MG63 (cell line): ENCODE measurements at regions not wholly inside any gene's neighbourhood (a gene's known extent, or its start where the extent isn't known, plus 50 kb on each side); places are given as distances from the start of the nearest gene placed in this dataset.
"Not testable (repeated sequence)": the region's sequence is repeated elsewhere in the genome, so short reads cannot be mapped to it uniquely, and the experiment has no call there.

Experiments
- DNase-seq: peaks from one replicate; pipeline ENCODE4 v3.0.0-alpha.2; 2020
- H3K27me3 ChIP-seq: fragments of 250-450 bp; sonication (Bioruptor Pico); 2 replicates; pipeline ENCODE4 v1.5.1; 2020; ENCODE audit warnings: mild to moderate bottlenecking, moderate library complexity
- H3K36me3 ChIP-seq: fragments of 250-450 bp; sonication (Bioruptor Pico); 2 replicates; pipeline ENCODE4 v1.5.1; 2020; ENCODE audit warnings: mild to moderate bottlenecking, moderate library complexity
- H3K4me3 ChIP-seq: fragments of 250-450 bp; sonication (Bioruptor Pico); 2 replicates; pipeline ENCODE4 v1.5.1; 2020; ENCODE audit warnings: mild to moderate bottlenecking, moderate library complexity
- H3K9me3 ChIP-seq: fragments of 250-450 bp; sonication (Bioruptor Pico); 2 replicates; pipeline ENCODE4 v1.5.1; 2020; ENCODE audit warnings: mild to moderate bottlenecking, moderate library complexity

DNA sequence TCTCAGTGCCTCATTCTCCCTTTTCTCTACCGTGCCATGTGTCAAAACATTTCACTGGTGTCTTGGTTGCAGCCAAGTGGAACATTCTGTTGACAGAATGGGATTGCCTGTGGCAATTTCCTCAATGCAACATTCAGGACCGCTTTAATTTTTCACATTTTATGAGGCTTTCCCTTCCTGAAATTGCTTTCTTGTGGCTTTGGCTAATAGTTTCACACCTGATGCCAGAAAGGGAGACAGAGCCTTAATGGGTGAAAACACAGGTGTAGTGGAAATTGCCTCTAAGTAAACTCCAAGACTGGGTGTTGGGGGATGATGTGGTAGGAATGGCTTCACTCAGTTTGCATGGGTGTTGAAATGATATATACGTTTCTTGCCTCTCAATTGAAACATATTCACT is 278.3 kb downstream of the TSN start:
- no peaks in the 10 kb centered on the region for H3K36me3 ChIP-seq
- no peak for DNase-seq
- no peak overlapping the region for H3K4me3 ChIP-seq
- H3K9me3 ChIP-seq: no peaks in the 10 kb centered on the region
- H3K27me3 ChIP-seq: no peaks in the 10 kb centered on the region; the same call in 1 of the 2 replicates

DNA sequence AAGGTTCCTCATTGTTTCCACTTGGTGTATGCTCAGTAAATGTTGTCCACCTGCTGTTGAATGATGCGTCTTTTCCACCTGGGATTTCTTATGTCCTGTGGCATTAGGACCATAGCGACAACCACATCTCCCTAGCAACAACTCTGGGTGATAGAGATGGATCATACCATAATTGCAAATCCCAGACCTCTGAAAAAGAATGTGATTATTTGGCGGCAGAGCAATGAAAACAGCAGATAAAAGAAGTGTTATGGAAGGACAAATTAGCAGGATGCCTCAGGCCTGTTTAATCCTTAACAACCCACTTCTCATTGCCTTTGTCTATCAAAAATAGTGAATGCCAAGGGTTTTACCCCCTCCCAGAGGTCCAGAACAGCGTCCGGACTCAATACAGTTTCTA is 278.9 kb downstream of the TSN start:
- H3K9me3 ChIP-seq: 0 out of 2 replicates have a peak, but pooled peaks cover 2% of the 10 kb centered on the region
- no peaks in the 10 kb centered on the region for H3K36me3 ChIP-seq
- no peak overlapping the region for H3K4me3 ChIP-seq
- H3K27me3 ChIP-seq: no peaks in the 10 kb centered on the region; the same call in 1 of the 2 replicates
- no peak for DNase-seq

DNA sequence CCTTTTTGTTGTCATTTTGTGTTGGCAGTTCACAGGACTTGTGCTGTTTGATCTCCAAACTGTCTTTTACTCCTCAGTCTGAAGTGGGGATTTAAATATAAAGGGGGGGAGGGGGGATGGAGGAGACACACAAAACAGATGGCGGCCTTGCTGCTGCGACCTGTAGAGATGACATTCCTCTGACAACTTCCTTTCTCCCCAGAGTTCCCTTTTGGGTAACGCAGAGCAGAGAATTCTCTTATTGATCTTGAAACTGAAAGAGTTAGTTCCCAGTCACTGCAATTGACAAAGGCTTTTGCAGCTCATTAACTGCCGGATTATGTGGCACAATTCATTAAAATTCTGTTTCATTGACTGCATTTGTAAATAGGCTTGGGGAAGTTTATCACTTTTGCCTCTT is 279.3 kb downstream of the TSN start:
- no peaks in the 10 kb centered on the region for H3K36me3 ChIP-seq
- H3K27me3 ChIP-seq: no peaks in the 10 kb centered on the region; the same call in 1 of the 2 replicates
- no peak for DNase-seq
- no peak overlapping the region for H3K4me3 ChIP-seq
- peaks cover 5% of the 10 kb centered on the region; the same call in 1 of the 2 replicates for H3K9me3 ChIP-seq

DNA sequence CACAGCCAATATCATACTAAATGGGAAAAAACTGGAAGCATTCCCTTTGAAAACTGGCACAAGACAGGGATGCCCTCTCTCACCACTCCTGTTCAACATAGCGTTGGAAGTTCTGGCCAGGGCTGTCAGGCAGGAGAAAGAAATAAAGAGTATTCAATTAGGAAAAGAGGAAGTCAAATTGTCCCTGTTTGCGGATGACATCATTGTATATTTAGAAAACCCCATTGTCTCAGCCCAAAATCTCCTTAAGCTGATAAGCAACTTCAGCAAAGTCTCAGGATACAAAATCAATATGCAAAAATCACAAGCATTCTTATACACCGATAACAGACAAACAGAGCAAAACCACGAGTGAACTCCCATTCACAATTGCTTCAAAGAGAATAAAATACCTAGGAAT is 283.4 kb downstream of the TSN start:
- H3K4me3 ChIP-seq, H3K27me3 ChIP-seq, DNase-seq, H3K36me3 ChIP-seq, H3K9me3 ChIP-seq: not testable (repeated sequence)

DNA sequence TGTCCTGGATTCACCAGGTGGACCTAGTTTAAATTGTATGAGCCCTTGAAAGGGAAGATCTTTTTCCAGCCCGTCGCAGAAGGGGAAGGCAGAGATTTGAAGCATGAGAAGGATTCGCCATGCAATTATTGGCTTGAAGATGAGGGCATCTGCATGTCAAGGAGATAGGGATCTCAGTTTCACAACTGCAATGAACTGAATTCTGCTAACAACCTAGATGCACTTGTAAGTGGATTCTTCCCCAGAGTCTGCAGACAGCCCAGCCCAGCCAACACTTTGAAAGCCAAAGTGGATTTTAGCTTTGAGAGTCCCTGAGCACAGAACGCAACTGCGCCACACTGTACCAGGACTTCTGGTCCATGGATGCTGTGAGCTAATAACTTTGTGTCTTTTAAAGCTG is 286.0 kb downstream of the TSN start:
- DNase-seq: no peak
- Histone ChIP-seq H3K4me3 (no peak overlapping the region), H3K9me3 (peaks cover 7% of the 10 kb centered on the region; the same call in 1 of the 2 replicates), H3K36me3 (no peaks in the 10 kb centered on the region), H3K27me3 (no peaks in the 10 kb centered on the region; the same call in 1 of the 2 replicates)

DNA sequence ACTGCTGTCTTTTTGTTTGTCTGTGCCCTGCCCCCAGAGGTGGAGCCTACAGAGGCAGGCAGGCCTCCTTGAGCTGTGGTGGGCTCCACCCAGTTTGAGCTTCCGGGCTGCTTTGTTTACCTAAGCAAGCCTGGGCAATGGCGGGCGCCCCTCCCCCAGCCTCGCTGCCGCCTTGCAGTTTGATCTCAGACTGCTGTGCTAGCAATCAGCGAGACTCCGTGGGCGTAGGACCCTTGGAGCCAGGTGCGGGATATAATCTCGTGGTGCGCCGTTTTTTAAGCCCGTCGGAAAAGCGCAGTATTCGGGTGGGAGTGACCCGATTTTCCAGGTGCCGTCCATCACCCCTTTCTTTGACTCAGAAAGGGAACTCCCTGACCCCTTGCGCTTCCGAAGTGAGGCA is 296.2 kb downstream of the TSN start:
- H3K4me3 ChIP-seq, DNase-seq, H3K36me3 ChIP-seq, H3K9me3 ChIP-seq, H3K27me3 ChIP-seq: not testable (repeated sequence)

DNA sequence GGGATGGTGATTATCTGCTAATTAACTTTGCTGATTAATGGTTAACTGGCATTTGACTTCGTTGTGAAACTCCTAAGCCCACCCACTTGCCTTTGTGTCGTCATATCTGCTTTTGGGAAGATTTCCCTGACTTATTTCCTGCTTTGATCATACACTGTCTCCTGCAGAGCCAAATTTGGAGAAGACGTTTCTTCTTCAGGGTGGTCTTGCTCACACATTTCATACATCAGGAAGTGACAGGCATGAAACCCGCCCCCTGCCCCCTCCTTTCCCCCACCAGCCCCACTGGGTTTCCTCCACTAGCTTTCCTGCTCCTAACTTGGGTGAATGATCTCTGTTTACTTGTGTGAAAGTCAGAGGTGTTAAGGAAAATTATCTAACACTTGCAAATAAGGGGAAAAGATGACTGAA is 300.1 kb downstream of the TSN start:
- Histone ChIP-seq H3K4me3 (no peak overlapping the region), H3K27me3 (no peaks in the 10 kb centered on the region), H3K36me3 (no peaks in the 10 kb centered on the region), H3K9me3 (no peaks in the 10 kb centered on the region)
- no peak for DNase-seq

DNA sequence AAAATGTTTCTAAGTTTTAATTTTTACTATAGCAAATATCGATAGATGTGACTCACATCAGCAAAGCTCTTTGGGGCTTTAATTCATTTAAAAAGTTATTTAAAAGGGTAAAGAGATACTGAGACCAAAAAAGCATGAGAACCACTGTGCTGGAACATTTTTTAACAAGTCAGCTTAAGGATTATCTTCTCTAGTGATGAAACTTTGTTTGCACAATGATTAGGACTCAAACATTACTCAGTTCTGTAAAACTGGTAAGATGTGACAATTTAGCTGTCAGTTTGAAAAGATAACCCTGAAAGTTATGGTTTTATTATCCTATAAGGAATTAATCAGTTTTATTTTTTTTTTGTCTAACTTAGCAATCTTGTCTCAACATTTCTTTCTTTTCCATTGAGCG is 301.4 kb downstream of the TSN start:
- H3K36me3 ChIP-seq: no peaks in the 10 kb centered on the region
- DNase-seq: no peak
- no peaks in the 10 kb centered on the region for H3K9me3 ChIP-seq
- no peaks in the 10 kb centered on the region for H3K27me3 ChIP-seq
- no peak overlapping the region for H3K4me3 ChIP-seq

DNA sequence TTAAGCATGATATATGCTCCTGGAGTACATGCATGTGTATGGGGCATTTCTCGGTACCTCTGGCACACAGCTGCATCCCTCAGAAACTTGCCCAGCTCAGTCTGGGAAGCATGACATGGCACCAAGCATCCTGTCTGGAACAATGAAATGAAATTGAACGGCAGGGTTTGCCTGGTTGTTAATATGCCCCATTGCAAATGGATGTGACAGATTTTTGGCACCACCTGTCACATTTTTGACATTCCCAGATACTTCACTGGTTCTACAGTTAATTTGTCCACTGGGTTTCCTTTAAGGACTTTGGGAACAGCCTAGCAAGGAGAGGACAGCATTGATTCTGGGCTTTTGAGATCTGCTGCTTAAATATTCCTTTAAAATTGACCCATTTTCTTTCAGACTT is 305.8 kb downstream of the TSN start:
- Histone ChIP-seq H3K9me3 (no peaks in the 10 kb centered on the region), H3K27me3 (no peaks in the 10 kb centered on the region), H3K4me3 (no peak overlapping the region), H3K36me3 (no peaks in the 10 kb centered on the region)
- DNase-seq: no peak

DNA sequence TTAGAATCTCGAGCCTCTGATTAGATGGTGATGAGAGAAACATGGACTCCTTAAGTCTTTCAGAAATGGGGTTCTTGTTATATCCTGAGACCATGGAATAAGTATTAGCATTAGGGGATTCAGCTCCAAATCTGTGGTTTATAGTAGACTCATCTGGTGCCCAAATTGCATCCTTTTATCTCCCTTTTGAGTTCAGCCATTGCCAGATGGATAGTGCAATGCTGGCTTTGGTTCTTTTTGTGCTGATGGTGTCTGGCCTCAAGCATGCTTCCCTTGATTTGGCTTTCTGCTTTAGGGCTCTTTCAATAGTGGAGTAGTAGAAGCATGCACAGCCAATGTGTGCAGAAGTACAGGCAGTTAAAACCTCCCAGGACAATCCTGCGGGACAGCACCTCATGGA is 306.4 kb downstream of the TSN start:
- Histone ChIP-seq H3K9me3 (no peaks in the 10 kb centered on the region), H3K27me3 (no peaks in the 10 kb centered on the region), H3K4me3 (no peak overlapping the region), H3K36me3 (no peaks in the 10 kb centered on the region)
- no peak for DNase-seq

DNA sequence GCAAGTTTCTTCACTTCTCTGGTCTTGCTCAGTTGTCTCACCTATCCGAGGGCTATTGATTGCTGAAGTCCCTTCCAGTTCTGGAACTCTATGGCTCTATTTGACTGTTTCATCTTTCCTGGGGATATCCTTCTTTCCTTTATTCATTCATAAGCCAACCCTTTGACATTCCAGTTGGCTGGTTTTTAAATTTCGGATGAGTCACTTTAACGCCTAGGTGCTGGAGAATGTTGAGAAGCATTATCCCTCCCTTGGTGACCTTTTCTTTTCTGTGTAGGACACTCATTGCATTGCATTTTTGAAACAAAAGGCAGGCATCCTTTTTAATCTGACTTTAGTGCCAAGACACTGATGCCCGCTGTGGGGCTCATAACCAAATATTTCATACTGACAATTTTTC is 307.1 kb downstream of the TSN start:
- Histone ChIP-seq H3K36me3 (no peaks in the 10 kb centered on the region), H3K27me3 (no peaks in the 10 kb centered on the region), H3K9me3 (no peaks in the 10 kb centered on the region), H3K4me3 (no peak overlapping the region)
- DNase-seq: no peak

DNA sequence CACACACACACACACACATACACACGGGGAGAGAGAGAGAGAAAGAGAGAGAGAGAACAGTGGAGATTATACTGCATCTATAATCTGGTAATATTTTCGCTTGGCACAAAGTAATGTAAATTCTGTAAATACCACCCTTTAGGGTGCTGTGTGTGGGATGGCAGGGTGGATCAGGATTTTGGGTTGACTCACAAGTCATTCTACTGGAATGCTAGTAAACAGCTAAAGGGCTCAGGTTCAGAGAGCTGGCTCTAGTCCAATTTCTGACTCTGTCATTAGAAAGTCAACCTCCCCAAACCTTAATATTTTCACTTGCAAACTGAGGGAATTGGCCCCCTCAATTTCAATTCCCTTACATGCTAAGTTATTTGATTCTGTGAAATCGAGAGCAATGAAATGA is 308.3 kb downstream of the TSN start:
- Histone ChIP-seq H3K9me3 (no peaks in the 10 kb centered on the region), H3K4me3 (no peak overlapping the region), H3K36me3 (no peaks in the 10 kb centered on the region), H3K27me3 (no peaks in the 10 kb centered on the region)
- DNase-seq: peak; percentile 30

DNA sequence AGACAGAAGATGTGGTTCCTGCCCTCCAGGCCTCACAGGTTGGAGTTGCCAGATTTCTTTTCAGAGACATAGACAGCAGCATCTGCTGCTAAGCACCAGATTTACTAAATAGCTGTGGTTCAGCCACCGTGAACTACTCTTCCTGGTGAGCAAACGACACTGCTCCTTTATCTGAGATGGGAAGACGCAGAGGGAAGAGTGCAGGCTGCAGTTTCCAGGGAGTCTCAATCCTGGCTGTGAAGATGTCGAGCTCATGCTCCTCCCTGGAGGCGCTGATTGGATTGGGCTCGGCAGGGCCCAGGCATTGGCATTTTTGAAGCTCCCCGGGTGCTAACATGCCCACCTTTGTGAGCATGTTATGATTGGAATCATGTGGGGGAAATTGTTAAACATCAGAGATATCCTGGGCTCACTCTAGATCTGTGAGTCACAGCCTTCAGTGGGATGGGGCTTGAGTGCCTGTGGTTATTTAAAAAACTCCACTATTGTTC is 314.8 kb downstream of the TSN start:
- DNase-seq: no peak

DNA sequence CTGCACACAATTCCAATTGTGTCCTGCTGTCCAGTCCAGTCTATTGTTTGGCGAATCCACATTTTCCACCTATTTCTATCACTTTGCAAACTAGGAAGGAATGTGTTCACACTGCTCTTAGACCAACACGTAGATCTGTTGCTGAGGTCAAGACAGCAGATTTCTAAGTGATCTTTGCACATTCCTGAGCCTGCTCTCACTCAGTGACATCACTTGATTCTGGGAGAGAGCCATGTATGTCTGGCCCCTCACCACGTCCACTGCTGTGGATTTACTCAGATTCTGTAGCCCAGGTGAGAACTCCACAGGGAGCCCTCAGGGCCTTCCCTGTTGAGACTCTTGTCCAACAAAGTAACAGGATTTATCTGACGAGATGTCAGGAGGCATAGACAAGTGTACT is 317.2 kb downstream of the TSN start:
- Histone ChIP-seq H3K27me3 (no peaks in the 10 kb centered on the region), H3K9me3 (no peaks in the 10 kb centered on the region), H3K36me3 (no peaks in the 10 kb centered on the region), H3K4me3 (no peak overlapping the region)
- DNase-seq: no peak

More for the DNA sequence above, 314.8 kb downstream of the TSN start:
- Histone ChIP-seq H3K36me3 (no peaks in the 10 kb centered on the region), H3K9me3 (no peaks in the 10 kb centered on the region), H3K27me3 (no peaks in the 10 kb centered on the region), H3K4me3 (no peak overlapping the region)

DNA sequence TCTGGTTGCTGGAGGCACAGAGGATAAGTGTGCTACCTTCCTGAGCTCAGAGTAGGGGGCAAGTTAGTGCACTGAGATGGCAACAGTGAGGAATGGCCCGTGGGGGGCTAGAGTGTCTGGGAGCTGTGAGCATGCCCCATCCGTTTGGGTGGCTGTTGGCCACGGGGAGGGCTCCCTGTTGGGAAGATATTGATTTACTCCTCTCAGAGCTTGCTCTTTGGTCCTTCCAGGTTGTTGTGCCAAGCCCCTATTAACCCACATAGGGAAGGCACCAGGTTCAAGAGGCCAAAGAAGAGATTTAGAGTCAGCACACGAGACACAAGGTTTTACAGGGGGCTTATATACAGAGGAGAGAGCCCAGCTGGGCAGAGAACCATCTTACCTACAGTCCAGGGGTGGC is 318.8 kb downstream of the TSN start:
- Histone ChIP-seq H3K36me3 (no peaks in the 10 kb centered on the region), H3K9me3 (no peaks in the 10 kb centered on the region), H3K27me3 (no peaks in the 10 kb centered on the region), H3K4me3 (no peak overlapping the region)
- DNase-seq: no peak

DNA sequence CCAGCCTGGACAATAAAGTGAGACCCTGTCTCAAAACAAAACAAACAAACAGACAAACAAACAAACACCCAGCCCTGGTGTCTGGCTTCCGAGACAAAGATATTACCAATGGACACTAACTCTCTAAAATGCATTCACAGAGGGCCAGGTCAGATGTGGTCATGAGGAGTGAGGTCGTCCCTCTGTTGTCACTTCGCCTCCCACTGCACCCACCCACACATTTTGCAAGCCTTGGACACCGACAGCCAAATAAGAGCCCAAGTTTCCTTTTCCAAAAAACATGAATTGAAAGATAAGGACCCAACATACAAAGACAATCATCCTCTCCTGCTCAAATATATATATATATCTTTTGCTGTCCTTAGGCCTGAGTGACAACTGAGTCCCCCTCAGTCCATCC is 319.9 kb downstream of the TSN start:
- Histone ChIP-seq H3K36me3 (no peaks in the 10 kb centered on the region), H3K4me3 (no peak overlapping the region), H3K27me3 (no peaks in the 10 kb centered on the region), H3K9me3 (no peaks in the 10 kb centered on the region)
- DNase-seq: no peak

DNA sequence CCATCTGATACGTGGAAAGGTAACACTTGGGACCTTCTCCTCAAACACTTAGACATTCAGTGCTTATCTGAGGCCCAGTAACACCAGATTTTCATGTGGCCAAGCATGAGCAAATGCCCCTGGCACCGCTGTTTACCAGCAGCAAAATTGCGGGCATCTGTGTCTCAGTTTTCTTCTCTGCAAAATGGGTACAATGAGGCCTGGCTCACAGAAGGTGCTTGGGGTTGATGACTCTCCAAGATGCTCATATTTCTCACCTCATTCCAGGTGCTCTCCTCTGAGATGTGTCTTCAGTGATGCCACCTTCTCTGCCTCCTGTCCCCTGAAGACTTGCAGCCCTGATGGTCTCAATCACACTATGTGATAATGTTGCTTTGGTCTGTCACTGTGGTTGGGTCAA is 321.7 kb downstream of the TSN start:
- no peaks in the 10 kb centered on the region for H3K36me3 ChIP-seq
- H3K9me3 ChIP-seq: no peaks in the 10 kb centered on the region
- no peak for DNase-seq
- H3K27me3 ChIP-seq: no peaks in the 10 kb centered on the region
- no peak overlapping the region for H3K4me3 ChIP-seq

DNA sequence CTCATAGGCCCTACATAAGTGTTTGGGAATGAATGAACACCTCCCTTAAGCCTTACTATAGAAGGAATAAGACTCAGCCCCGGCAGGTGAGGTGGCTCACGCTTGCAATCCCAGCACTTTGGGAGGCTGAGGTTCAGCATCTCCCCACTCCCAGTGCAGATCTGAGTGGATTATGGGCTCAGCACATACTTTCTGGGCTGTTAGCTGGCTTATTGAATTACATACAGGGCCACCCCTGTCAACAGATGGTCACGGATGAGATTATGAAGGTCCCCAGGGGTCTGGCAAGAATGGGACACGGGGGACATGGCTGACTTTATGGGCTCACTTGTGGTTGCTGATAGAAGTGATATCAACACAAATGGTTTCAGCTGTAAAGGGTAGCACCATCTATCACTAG is 322.3 kb downstream of the TSN start:
- H3K27me3 ChIP-seq: no peaks in the 10 kb centered on the region
- DNase-seq: no peak
- H3K4me3 ChIP-seq: no peak overlapping the region
- H3K9me3 ChIP-seq: no peaks in the 10 kb centered on the region
- no peaks in the 10 kb centered on the region for H3K36me3 ChIP-seq

DNA sequence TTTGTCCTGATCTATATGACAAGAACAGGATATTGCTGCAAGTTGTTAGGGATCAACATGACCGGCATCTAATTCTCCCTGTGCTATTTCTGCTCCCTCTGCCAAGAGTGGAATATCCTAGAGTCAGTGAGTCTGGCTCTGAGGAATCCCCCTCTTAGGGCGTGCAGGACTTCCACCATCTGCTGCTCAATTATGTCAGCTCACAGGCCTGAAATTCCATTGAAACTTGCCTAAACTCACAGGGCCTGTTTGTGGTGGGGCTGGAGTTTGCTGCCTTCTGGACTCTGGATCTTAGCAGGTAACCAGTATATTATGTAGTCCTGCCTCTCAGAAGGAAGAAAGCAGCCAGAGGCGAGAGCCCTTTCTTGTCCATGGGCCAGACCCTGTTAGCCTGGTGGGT is 323.0 kb downstream of the TSN start:
- no peak for DNase-seq
- H3K27me3 ChIP-seq: no peaks in the 10 kb centered on the region
- no peaks in the 10 kb centered on the region for H3K9me3 ChIP-seq
- H3K4me3 ChIP-seq: no peak overlapping the region
- no peaks in the 10 kb centered on the region for H3K36me3 ChIP-seq
